OCI-LY1 (cell line): ENCODE measurements at regions not wholly inside any gene's neighbourhood (a gene's known extent, or its start where the extent isn't known, plus 50 kb on each side); places are given as distances from the start of the nearest gene placed in this dataset.

Source experiments
- CTCF ChIP-seq: fragments of 200-600 bp; sonication (generic), shearing (Covaris generic); IDR thresholded peaks from 2 replicates; pipeline ENCODE4 v1.5.1; 2017; ENCODE audit warnings: mild to moderate bottlenecking, antibody characterized with exemption, low read length, moderate library complexity, mixed read lengths
- EZH2 ChIP-seq: fragments of 200-600 bp; sonication (generic), shearing (Covaris generic); IDR thresholded peaks from 2 replicates; pipeline ENCODE4 v1.8.0; 2017; ENCODE audit warnings: borderline replicate concordance, mixed run types, mild to moderate bottlenecking, antibody characterized with exemption, low read length, moderate library complexity, mixed read lengths

- TF ChIP-seq CTCF (no peak), EZH2 (no peak)
These were observed 208.0 kb upstream of the DIO2 start for GRCh38 chr14:80419345-80419744.
